Keratinocyte (primary cell): ENCODE measurements at regions not wholly inside any gene's neighbourhood (a gene's known extent, or its start where the extent isn't known, plus 50 kb on each side); places are given as distances from the start of the nearest gene placed in this dataset.

Experiments used
- CTCF ChIP-seq, 3 experiments: IDR thresholded peaks in 1 of 3; conservative IDR thresholded peaks in 1 of 3; optimal IDR thresholded peaks in 1 of 3; 2 replicates in 2 of 3; 3 replicates in 1 of 3; pipeline versions ENCODE3 to v1.5.1; 2011; ENCODE audit warnings: low read length in 3 of 3, mild to moderate bottlenecking in 3 of 3, moderate library complexity in 2 of 3, control low read depth in 1 of 3, inconsistent platforms in 1 of 3; ENCODE audit not compliant: insufficient read depth in 2 of 3; ENCODE audit errors: extremely low read depth in 1 of 3
- EZH2 ChIP-seq: IDR thresholded peaks from one replicate; pipeline ENCODE4 v1.6.1; 2012; ENCODE audit warnings: inconsistent platforms, mild to moderate bottlenecking, low read length, moderate library complexity

DNA sequence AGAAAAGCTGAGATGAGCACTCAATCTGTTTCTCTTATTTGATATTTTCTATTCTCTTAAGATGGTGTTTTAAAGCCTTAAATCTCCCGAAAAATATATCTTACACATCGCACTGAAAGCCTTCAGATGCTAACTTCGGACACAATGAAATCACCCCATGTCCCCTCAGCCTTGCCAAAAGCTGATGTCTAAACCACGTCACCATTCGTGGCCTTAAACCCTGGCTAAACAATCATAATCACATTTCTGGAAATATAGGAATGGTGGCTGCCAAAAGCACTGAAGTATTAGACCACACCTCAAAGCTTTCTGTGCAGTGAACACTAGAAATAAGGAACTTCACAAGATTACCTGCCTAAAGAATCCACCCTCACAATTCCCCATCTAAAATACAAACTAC lies 402.7 kb downstream of the SOX9 start:
- TF ChIP-seq CTCF (optimal IDR thresholded peaks at IDR 0.05 in 1 of 3, IDR thresholded peaks at IDR 0.05 in 1 of 3, conservative IDR thresholded peaks at IDR 0.05 in 1 of 3; ENCODE audit: extremely low read depth in 1 of 3, insufficient read depth in 2 of 3, low read length in 3 of 3) (no peak), EZH2 (no peak)
